ENCODE measurements at regions not wholly inside any gene's neighbourhood (a gene's known extent, or its start where the extent isn't known, plus 50 kb on each side); places are given as distances from the start of the nearest gene placed in this dataset.

GRCh38 chr12:70101064-70101463, 142.2 kb upstream of the CNOT2 start:
- TF ChIP-seq, protein P1, sequence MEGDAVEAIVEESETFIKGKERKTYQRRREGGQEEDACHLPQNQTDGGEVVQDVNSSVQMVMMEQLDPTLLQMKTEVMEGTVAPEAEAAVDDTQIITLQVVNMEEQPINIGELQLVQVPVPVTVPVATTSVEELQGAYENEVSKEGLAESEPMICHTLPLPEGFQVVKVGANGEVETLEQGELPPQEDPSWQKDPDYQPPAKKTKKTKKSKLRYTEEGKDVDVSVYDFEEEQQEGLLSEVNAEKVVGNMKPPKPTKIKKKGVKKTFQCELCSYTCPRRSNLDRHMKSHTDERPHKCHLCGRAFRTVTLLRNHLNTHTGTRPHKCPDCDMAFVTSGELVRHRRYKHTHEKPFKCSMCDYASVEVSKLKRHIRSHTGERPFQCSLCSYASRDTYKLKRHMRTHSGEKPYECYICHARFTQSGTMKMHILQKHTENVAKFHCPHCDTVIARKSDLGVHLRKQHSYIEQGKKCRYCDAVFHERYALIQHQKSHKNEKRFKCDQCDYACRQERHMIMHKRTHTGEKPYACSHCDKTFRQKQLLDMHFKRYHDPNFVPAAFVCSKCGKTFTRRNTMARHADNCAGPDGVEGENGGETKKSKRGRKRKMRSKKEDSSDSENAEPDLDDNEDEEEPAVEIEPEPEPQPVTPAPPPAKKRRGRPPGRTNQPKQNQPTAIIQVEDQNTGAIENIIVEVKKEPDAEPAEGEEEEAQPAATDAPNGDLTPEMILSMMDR (IDR thresholded peaks at IDR 0.05): no peak
- TF ChIP-seq POLR2A (IDR thresholded peaks at IDR 0.05): no peak
- TF ChIP-seq EP300 (IDR thresholded peaks at IDR 0.05): no peak
